Fibroblast of skin of left biceps (primary cell): ENCODE measurements at regions not wholly inside any gene's neighbourhood (a gene's known extent, or its start where the extent isn't known, plus 50 kb on each side); places are given as distances from the start of the nearest gene placed in this dataset.

ENCODE experiments used
- DNase-seq, 2 experiments: peaks; one replicate each; pipeline ENCODE4 v3.0.0-alpha.2; 2013; ENCODE audit warnings: low read depth in 2 of 2

DNA sequence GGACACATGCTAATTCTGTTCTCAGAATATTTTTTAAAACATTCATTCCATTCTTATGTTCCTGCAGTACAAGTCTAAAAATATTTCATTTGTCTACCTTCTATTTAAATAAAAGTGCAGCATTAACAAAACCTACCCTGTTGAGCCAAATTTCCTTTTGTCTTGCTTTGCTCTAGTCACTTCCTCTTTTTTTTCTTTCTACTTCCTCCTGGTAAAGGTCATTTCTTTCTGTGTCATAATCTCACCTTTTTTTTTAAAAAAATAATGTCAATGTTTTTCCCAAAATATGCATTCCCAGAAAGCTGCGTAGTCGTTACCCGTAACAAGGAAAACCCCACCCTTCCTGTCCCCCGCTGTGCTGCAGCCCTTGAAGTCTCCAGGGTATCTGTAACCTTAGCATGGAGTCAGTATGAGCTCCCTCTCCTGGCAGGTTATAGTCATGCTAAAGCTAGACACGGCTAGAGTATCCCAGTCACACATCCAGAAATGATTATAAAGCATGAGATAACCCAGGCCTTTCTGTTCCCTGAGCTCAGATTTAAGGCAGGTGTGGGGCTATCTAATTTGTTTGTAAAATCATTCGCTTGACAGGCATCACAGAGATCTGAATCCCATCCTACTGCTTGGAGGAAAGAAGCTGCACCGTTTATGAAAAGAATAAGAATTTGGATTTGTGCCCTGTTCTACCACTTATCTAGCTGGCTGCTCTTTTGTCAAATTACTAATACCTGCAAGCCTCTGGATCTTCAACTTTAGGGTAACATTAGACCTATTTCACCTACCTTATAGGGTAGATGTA lies 51.1 kb upstream of the EED start:
- peak; percentile 46 to 48 for DNase-seq

DNA sequence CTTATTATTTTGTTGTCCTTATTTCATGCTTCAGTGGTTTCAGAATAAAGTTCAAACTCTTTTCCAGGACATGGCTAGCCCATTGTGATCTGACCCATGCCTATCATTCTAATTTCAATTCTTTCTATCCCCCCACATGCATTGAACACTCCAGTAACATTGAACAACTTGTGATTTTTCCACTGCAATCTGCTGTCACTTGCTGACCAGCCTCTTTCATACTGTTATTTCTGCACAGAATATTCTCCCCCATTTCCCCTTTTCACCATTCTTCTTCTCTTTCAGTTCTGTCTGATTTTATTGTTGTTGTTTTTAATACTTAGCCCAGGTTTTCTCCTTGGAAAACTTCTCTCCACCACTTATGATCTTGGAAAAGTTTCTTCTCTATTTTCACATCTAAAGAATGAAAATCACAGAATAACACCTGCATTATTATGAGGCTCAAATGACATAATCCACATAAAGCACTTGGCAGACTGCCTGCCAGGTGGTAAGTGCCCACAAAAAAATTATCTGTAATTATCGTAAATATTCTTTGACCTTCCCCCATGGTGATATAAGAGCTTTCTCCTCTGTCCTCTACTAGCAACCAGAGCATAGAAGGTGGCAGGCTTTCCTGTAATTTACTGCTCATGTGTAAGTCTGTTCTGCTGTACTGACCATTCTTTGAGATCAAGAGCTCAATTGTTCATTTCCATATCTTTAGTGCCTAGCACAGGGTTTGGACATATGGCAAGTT lies 51.9 kb upstream of the EED start:
- no peak for DNase-seq

DNA sequence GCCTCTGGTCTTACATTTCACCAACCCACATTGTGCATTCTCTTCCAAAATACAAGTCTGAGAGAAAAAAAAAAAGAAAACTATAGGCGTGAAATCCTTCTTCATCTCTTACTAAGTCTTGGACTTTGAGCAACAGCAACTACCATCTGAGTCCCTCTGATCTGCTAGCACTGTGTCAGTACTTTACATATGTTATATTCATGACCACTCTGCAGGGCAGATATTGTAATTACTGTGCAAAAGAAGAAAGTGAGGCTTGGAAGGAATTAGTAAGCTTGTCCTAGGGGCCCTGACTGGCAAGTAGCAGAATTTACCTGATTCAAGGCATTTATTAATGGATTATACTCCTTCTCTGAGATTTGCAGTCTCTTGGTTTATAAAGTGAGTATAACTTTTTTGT lies 52.7 kb upstream of the EED start:
- no peak for DNase-seq

DNA sequence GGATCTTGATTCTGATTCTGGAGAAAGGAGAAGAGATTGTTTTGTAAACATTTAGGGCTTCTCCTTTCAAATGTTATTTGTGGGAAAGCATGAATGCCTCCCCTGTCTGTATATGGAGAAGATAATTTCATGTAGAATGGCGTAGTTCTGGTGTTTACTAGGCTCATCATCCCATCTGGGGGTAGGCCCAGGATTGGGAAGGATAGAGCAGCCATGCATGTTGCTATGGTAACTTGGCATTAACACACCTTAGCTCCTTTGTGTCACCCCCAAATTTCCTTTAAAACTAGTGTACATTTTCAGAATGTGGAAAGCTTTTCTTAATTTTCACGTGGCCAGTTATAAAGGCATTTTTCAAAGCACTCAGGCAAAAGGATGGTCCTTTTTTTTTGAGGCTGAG lies 57.5 kb upstream of the EED start:
- no peak for DNase-seq

DNA sequence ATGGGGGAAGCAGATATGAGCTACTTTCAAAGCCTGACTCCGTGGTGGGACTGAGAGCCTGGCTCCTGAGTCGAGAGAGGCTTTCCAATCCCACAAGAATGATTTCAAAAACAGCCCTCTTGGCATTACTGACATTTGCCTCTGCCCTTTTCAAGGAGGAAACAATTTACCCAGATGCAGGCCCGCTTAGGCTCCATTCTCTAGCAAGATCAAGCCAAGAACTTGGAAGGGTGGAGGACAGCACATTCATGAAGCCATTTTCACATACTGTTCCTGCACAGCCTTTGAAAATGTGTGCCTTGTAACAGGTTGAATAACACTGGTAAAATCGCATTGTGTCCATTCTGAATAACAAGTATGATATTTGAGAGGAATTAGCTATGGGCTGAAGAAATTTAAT lies 58.2 kb upstream of the EED start:
- no peak for DNase-seq

DNA sequence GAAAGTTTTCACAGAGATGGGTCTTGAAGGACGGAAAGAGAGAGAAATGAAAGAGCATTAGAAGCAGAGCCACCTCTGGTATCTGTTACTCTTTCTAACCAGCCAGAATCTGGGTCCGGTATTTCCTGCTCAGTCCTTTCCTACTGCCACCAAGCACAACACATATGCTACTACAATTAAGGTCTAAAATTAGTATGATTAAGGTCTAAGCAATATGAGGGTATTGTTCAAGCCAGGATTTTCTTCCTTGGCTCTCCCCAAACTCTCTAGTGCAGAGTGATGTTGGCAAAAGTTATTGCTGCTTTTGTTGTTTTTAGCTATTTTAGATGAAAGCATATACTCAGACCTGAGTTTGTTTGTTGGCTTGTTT lies 59.2 kb upstream of the EED start:
- DNase-seq: no peak

DNA sequence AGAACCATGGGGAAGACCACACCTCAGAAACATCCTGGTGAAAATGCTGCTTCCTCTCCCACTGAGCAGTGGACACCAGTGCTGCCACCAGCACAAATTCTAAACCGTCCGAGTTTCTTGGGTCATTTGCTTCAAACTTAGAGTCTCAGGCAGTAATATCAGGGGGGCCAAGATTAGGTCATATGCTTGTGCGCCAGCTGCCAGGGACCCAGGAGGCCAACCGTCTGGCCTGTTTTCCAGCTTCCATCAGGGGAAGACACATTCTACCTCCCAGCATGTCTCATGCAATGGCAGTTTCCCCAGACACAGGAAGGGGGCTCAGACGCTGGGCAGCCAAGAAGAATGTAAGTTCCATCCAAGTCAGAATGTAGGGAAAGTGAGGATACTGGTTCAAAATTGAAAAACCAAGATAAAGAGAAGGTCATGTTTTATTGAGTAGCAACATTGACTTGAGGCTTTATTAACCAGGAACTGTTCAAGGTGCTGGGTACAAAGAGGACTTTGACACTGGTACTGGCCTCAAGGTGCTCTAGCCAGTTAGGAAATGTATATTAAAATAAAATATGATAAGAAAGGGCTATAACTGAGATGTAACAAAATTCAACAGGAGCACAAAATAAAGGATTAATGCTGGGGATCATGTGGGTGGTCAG lies 59.7 kb upstream of the EED start:
- DNase-seq: no peak

DNA sequence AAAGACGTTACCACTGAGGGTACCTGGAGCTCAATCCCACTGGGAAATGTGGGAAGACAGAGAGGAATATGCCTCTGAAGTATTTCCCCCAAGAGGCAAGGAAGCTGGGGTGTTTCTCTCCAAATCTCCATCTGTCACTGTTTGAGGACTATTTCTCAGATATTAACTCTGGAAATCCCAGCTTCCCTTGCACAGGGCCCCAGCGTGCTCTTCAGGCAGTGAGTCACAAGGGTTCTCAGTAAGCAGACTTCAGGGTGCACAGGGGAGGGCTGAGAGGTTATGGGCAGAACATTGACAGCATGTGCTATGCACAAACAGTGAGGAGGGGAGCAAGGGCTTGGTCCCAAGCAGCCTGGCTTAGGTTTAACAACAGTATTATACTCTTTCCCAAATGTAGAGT lies 60.9 kb upstream of the EED start:
- DNase-seq: no peak

DNA sequence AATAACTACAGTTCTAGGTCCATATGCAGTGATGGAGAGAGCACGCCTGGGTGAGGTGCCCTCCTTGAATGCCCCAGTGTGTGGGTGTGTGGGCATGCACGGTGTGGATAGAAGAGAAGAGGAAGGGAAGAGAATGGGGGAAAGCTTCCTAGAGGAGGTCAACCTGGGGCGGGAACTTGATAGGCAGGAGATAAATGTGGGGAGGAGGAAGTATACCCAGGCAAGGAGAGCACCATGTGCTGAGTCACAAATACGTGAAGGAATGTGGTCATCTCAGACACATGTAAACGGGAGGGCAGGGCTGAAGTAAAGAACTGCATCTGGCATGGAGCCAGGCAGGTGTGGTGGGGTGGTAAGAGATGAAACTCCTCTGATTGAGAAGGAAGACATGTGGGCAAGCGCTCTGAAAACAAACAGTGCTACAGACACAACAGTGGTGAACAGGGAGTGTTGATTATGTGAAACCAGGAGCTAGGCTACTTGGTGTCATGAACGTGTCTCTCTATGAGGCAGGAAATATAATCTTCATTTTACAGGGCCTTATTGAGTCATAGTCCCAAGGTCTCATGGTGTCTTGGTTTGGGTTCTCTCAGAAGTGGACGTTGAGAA lies 61.5 kb upstream of the EED start:
- DNase-seq: no peak

DNA sequence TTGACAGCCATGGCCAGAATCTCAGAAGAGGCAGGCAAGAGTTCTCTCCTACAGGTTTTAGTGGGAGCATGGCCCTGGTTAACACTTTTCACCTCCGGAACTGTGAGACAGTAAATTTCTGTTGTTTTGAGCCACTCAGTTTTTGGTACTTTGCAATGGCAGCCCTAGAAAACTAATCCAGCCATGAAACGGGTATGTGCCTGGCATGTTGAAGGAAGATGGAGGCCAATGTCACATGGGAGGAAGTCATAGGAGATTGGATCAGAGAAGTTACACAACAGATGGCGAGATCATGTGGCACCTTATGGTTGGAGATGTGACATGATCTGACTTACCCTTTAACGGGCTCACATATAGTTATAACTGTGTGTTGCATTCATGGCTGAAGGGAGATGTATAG lies 63.2 kb upstream of the EED start:
- DNase-seq: no peak

DNA sequence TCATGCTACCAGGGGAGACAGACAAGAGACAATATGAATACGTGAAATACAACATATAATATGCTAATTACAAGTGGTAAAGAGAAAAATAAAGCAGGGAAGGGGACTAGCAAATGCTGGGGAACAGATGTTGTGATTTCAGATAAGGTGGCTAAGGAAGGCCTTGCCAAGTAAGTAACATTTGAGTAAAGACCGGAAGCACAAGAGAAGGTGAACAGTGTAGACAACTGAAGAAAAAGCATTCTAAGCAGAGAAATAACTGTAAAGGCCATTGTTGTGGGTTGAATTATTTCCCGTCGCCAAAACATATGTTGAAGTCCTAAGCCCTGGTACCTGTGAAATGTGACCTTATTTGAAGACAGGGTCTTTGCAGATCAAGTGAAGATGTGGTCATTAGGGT lies 63.7 kb upstream of the EED start:
- DNase-seq: no peak

DNA sequence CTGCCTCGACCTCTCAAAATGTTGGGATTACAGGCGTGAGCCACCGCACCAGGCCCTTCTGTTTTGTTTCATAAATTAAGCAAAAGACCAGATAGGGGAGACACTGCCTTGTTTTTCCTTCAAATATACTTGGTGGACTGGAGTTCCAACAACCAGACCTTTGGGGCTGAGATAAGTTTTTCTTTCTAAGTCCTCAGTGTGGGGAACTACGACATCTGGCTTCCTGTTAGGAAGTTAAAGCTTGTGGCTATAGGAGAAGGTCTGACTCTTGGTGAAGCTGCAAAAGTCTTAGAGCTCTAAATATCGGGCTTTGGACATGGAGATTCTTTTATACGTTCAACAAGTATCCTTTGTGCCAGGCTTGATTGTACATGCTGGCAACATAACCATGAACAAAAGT lies 64.1 kb upstream of the EED start:
- no peak for DNase-seq

DNA sequence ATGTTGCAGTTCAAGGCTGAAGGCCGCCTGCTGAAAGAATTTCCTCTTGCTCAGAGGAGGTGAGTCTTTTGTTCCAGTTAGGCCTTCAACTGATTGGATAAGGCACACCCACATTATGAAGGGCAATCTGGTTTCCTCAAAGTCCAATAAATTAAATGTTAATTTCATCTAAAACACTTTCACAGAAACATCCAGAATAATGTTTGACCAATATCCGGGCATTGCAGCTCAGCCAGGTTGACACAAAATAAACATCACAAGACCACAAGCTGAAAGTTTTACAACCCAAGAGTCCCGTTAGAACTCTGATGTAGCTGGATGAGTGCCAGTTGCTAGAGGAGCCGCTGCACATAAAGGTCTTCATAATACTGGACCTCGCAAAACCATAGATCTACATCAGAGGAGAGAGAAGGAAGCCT lies 64.9 kb upstream of the EED start:
- no peak for DNase-seq

DNA sequence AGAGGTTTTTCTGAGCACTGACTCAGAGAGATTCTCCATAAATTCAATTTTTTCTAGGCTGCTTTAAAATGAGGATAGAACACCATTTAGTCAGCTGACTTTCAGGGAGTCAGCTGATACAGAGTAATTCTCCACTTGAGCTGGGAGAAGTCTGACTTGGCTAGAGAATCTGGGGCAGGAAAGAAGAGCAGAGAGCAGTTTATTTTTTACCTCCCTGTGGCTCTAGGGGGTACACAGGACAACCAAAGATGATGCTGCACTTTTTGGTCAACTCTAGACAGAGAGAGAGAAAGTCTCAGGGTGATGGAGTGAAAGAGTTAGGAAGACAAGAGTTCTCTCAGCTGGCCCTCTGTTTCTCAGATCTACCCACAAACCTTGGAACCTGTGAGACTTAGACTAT lies 67.3 kb upstream of the EED start:
- no peak for DNase-seq

DNA sequence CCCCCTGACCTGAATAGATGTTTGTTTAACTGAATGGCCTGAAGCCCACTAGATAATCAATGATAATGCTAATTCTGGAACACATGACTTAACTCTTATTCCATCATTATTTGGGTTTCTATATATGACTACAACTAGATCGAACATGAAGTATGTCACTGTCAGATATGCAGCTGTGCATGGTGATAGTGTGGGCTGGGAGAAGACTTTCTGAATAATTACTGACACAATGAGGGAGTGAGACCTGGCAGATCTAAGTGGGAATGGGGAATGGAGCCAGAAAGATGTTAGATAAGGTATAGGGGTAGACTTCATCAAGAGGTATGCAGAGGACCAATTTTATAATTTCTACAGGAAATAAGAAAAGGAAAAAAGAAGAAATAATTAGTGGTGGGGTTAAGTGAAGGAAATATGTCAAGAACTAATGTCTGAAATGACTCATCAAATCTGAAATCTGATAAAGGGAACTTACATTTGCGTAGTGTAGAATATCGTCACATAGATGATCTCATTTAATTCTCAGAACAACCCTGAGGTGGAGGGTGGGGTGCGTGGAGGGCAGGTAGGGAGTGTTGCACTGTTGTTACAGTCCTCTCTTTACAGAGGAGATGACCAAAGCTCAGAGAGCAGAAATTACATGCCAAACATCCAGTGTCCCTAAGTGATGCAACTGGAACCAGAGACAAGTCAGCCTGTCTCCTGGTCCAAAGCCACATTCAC lies 68.2 kb upstream of the EED start:
- DNase-seq: no peak

DNA sequence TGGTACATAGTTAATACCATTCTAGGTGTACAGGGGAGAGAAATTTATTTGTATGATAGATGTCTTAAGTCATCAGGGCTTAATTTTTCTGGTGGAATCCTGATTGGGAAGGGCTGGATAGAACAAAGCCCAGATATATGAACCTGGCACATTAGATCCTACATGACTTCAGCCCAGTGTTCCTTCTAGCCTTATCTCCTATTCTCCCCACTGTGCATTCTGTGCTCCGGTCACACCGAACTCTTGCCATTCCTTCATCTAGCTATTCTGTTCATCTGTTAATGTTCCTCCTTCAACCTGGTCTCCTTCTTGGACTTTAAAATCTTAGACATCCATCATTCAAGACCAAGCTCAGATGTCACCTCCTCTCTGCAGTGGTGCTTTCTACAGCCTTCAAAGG lies 68.9 kb upstream of the EED start:
- DNase-seq: no peak

DNA sequence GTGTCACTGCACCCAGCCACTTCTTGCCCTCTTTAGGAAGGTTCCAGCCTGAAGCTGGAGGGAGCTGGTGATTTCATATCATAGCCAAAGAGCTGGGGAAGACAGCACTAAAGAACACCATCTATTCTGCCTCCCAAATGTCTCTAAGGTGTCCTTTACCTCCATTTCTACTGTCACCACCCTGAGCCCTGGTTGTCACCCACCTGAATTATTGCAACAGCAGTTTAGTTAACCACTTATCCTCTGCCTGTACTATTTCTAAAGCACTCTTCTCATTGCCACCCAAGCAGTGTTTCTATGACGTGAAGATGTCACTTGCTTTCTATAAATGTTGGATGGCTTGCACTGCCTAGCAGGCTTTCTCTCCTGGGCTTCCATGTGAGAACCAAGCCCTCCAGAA lies 69.4 kb upstream of the EED start:
- no peak for DNase-seq

DNA sequence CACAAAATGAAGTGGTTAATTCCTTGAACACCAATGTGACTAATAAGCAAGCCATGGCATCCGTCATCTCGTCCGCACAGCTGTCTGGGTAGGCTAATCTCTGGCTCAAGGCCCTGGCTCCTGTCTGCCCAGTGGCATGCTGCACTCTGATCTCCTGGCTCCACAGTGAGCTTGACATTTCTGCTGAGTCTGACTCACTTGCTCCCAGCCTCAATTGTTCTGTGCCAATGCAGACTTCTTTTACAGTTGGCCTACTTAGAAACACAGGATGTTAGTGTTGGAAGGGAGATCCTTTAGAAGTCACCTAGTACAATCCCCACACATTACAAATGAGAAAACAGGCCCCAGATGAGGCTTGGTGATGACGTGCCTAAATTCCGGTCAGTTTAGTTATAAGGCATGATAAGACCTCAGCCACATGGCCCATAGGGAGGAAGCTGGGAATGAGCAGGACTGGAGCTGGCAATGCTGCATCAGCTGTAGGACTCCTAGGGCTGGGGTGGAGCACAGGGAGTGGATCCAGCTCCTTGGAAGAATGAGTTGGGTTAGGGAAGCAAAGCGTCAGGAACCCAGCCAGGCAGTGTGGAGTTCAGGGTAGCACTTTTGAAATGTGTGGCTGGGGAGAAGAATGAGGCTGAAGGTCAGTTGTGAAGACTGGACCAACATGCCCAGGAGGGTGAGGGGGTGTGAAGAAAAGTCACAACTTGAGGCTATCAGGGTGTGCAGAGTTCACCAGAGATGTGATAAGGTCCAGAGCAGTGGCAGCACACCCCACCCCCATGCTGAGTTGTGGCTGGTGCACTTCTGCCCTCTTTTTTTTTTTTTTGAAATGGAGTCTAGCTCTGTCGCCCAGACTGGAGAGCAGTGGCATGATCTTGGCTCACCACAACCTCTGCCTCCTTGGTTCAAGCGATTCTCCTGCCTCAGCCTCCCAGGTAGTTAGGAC lies 70.2 kb upstream of the EED start:
- DNase-seq: peak; percentile 83 to 85

DNA sequence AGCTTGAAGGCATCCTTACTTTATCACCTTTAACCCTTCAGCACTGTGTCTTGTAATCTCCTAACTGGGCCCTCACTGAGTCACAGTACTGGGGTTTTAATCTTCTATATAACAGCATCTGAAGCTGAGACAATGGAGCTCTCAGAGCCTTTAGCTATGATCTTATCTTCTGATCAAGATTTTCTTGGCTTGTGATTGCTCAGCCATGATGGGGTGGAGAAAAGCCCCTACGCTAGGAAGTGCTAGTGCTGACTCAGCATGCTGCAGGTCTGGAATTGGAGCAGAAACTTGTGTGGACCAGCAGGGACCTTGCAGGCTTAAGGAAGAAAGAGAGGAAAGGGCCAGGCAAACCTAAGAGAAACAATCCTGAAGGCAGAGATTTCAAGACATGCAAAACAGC lies 71.7 kb upstream of the EED start:
- no peak for DNase-seq

DNA sequence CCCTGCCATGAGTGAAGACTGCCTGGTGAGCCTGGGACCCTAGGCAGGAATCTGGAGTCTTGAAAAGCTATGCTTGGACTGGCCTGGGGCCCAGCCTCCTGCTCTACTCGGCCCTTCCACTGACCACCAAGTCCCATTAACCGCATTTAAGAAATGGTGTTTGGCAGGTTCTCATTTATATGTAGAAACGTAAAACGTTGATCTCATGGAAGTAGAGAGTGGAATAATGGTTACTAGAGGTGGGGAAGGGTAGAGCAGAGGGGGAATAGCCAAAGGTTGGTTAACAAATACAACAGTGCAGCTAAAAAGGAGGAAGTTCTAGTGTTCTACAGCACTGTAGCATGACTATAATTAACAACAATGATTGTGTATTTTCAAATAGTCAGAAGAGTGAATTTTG lies 72.9 kb upstream of the EED start:
- DNase-seq: no peak
